SK-N-SH (cell line): ENCODE measurements at regions not wholly inside any gene's neighbourhood (a gene's known extent, or its start where the extent isn't known, plus 50 kb on each side); places are given as distances from the start of the nearest gene placed in this dataset.

Experiments
- CTCF ChIA-PET: fragments of 300-600, 350-600 bp; formaldehyde crosslinking; extraction: SDS; loops from one replicate; lab custom pipeline; 2021; lab: Yijun Ruan, JAX
- POLR2A ChIA-PET: fragments of 350-600 bp; sonication (Branson Sonifier 250); formaldehyde crosslinking; extraction: SDS; loops from one replicate; lab custom pipeline; 2020; ENCODE audit warnings: antibody characterized with exemption, inconsistent platforms; lab: Yijun Ruan, JAX
- DNase-seq: peaks from one replicate; pipeline ENCODE4 v3.0.0; 2012
- H2AFZ ChIP-seq: fragments of 200-600 bp; sonication (generic); 2 replicates; pipeline ENCODE4 v1.8.1; 2016; ENCODE audit warnings: antibody characterized with exemption, mild to moderate bottlenecking, low read depth
- H3F3A ChIP-seq: fragments of 200-600 bp; sonication (generic); replicated peaks from 2 replicates; pipeline ENCODE3; 2016; ENCODE audit warnings: antibody characterized with exemption, mild to moderate bottlenecking; ENCODE audit not compliant: insufficient read depth
- H3K27ac ChIP-seq, 2 experiments: fragments of 200-500 bp in 1 of 2; fragments of 200-600 bp in 1 of 2; sonication (Bioruptor generic) in 1 of 2; sonication (generic), shearing (Covaris generic) in 1 of 2; 2 replicates each; pipeline versions ENCODE4 v1.5.1 to v1.6.1; 2014 to 2016; ENCODE audit warnings: low read depth in 2 of 2, inconsistent platforms in 1 of 2, low read length in 1 of 2, mild to moderate bottlenecking in 1 of 2, mixed read lengths in 1 of 2
- H3K27me3 ChIP-seq: fragments of 200-600 bp; sonication (generic), shearing (Covaris generic); 2 replicates; pipeline ENCODE4 v1.6.1; 2016; ENCODE audit warnings: mixed run types; ENCODE audit not compliant: insufficient read depth
- H3K36me3 ChIP-seq, 2 experiments: fragments of 200-500 bp in 1 of 2; fragments of 200-600 bp in 1 of 2; sonication (Bioruptor generic) in 1 of 2; sonication (generic) in 1 of 2; replicated peaks in 1 of 2; 2 replicates each; pipeline versions ENCODE3 to v1.5.1; 2014 to 2016; ENCODE audit warnings: low read length in 1 of 2, mild to moderate bottlenecking in 1 of 2; ENCODE audit not compliant: insufficient read depth in 2 of 2, control insufficient read depth in 1 of 2
- H3K4me1 ChIP-seq, 2 experiments: fragments of 200-500 bp in 1 of 2; fragments of 200-600 bp in 1 of 2; sonication (Bioruptor generic) in 1 of 2; sonication (generic), shearing (Covaris generic) in 1 of 2; 2 replicates each; pipeline versions ENCODE4 v1.5.1 to v1.6.1; 2014 to 2016; ENCODE audit warnings: low read depth in 1 of 2, low read length in 1 of 2, mixed run types in 1 of 2; ENCODE audit not compliant: insufficient read depth in 2 of 2, control insufficient read depth in 1 of 2
- H3K4me2 ChIP-seq: fragments of 200-600 bp; sonication (generic), shearing (Covaris generic); 2 replicates; pipeline ENCODE4 v1.6.1; 2017; ENCODE audit warnings: mixed run types
- H3K4me3 ChIP-seq, 2 experiments: fragments of 200-500 bp in 1 of 2; fragments of 200-600 bp in 1 of 2; sonication (Bioruptor generic) in 1 of 2; sonication (generic), shearing (Covaris generic) in 1 of 2; 2 replicates each; pipeline versions ENCODE4 v1.5.1 to v1.8.1; 2014 to 2016; ENCODE audit warnings: low read depth in 2 of 2, inconsistent platforms in 1 of 2, low read length in 1 of 2, mild to moderate bottlenecking in 1 of 2, mixed read lengths in 1 of 2, moderate library complexity in 1 of 2
- H3K79me2 ChIP-seq: fragments of 200-600 bp; sonication (generic); 2 replicates; pipeline ENCODE4 v1.8.1; 2017; ENCODE audit warnings: mild to moderate bottlenecking; ENCODE audit not compliant: insufficient read depth
- H3K9ac ChIP-seq: fragments of 200-600 bp; sonication (generic); 2 replicates; pipeline ENCODE4 v1.6.1; 2017; ENCODE audit warnings: mixed run types
- H3K9me2 ChIP-seq: fragments of 200-600 bp; sonication (generic); 2 replicates; pipeline ENCODE4 v1.6.1; 2017; ENCODE audit warnings: mixed run types
- H3K9me3 ChIP-seq: fragments of 200-600 bp; sonication (generic); 2 replicates; pipeline ENCODE4 v1.6.1; 2017; ENCODE audit warnings: mixed run types, mild to moderate bottlenecking, moderate library complexity
- H4K20me1 ChIP-seq: fragments of 200-600 bp; sonication (generic); 2 replicates; pipeline ENCODE4 v1.6.1; 2017; ENCODE audit warnings: mild to moderate bottlenecking, mixed run types; ENCODE audit not compliant: insufficient read depth
- CHD2 ChIP-seq: fragments of 150-350 bp; IDR thresholded peaks from 2 replicates; pipeline ENCODE4 v1.6.1; 2018; ENCODE audit warnings: low read length; ENCODE audit not compliant: partially characterized antibody
- CTCF ChIP-seq: fragments of 200-600 bp; sonication (generic); IDR thresholded peaks from 2 replicates; pipeline ENCODE4 v1.6.1; 2017; ENCODE audit warnings: antibody characterized with exemption, mild to moderate bottlenecking, moderate library complexity
- ELF1 ChIP-seq: IDR thresholded peaks from 2 replicates; pipeline ENCODE4 v1.4.0; 2012
- EP300 ChIP-seq, 2 experiments: IDR thresholded peaks; 2 replicates each; pipeline versions ENCODE4 v1.4.0 to v1.6.1; 2012; ENCODE audit warnings: borderline replicate concordance in 1 of 2, low read depth in 1 of 2, low read length in 1 of 2
- EZH2phosphoT487 ChIP-seq: fragments of 200-600 bp; sonication (generic); IDR thresholded peaks from 2 replicates; pipeline ENCODE4 v1.6.1; 2017; ENCODE audit warnings: low read depth, mixed run types, mild to moderate bottlenecking, antibody characterized with exemption, moderate library complexity, borderline replicate concordance
- FOSL2 ChIP-seq: IDR thresholded peaks from 2 replicates; pipeline ENCODE4 v1.4.0; 2012; ENCODE audit warnings: low read depth, mild to moderate bottlenecking, moderate library complexity, borderline replicate concordance
- FOXJ3 ChIP-seq: sonication (generic); formaldehyde crosslinking; IDR thresholded peaks from 2 replicates; pipeline ENCODE4 v1.5.1; 2020; ENCODE audit warnings: mild to moderate bottlenecking, missing genetic modification reagents
- GABPA ChIP-seq: IDR thresholded peaks from 2 replicates; pipeline ENCODE4 v1.4.0; 2012; ENCODE audit warnings: low read depth, mild to moderate bottlenecking
- MAX ChIP-seq: IDR thresholded peaks from 2 replicates; pipeline ENCODE4 v1.4.0; 2012; ENCODE audit warnings: low read depth
- MEF2A ChIP-seq: IDR thresholded peaks from 2 replicates; pipeline ENCODE4 v1.4.0; 2012; ENCODE audit warnings: low read depth, borderline replicate concordance
- MXI1 ChIP-seq: IDR thresholded peaks from 2 replicates; pipeline ENCODE4 v1.6.1; 2012; ENCODE audit warnings: mild to moderate bottlenecking, low read depth, low read length, improper control_type of control experiment
- NFIC ChIP-seq: IDR thresholded peaks from 2 replicates; pipeline ENCODE4 v1.4.0; 2012; ENCODE audit warnings: borderline replicate concordance
- PBX3 ChIP-seq: IDR thresholded peaks from 2 replicates; pipeline ENCODE4; 2012
- POLR2AphosphoS5 ChIP-seq: IDR thresholded peaks from 2 replicates; pipeline ENCODE4 v1.6.1; 2012; ENCODE audit warnings: low read depth, low read length
- RAD21 ChIP-seq: IDR thresholded peaks from 2 replicates; pipeline ENCODE4 v1.6.1; 2012; ENCODE audit warnings: mild to moderate bottlenecking, low read length
- RCOR1 ChIP-seq: fragments of 150-350 bp; IDR thresholded peaks from 2 replicates; pipeline ENCODE4 v1.6.1; 2017; ENCODE audit warnings: antibody characterized with exemption, low read length
- RFX5 ChIP-seq: IDR thresholded peaks from 2 replicates; pipeline ENCODE4 v1.6.1; 2012; ENCODE audit warnings: mild to moderate bottlenecking, improper control_type of control experiment, low read length
- RXRA ChIP-seq: IDR thresholded peaks from 2 replicates; pipeline ENCODE4 v1.4.0; 2012; ENCODE audit warnings: low read depth, mild to moderate bottlenecking, borderline replicate concordance
- TAF1 ChIP-seq: IDR thresholded peaks from 2 replicates; pipeline ENCODE4 v1.6.1; 2012; ENCODE audit warnings: low read depth, mild to moderate bottlenecking, low read length, moderate library complexity, borderline replicate concordance
- TEAD4 ChIP-seq: IDR thresholded peaks from 2 replicates; pipeline ENCODE4 v1.4.0; 2012; ENCODE audit warnings: mild to moderate bottlenecking, borderline replicate concordance; ENCODE audit not compliant: insufficient read depth
- YY1 ChIP-seq: IDR thresholded peaks from 2 replicates; pipeline ENCODE4 v1.4.0; 2012; ENCODE audit warnings: low read depth, mild to moderate bottlenecking
- WGBS: methylation state at CpG from one replicate; pipeline ENCODE4 v1.1.6; 2017; ENCODE audit warnings: low lambda C conversion rate; 5-methylcytosine and 5-hydroxymethylcytosine counted together
- TF ChIP-seq, protein P1 (sequence below): fragments of 150-350 bp; IDR thresholded peaks from 2 replicates; pipeline ENCODE4 v1.6.1; 2016; ENCODE audit warnings: mild to moderate bottlenecking, low read depth, low read length

- DNase-seq: no peak
- ChIA-PET CTCF (interaction anchor here (1.0 kb wide), 2 partner anchors 23 to 276 kb away, joined by 3 read pairs; no protein-coding TSS in a partner anchor), POLR2A (no interaction called here)
- Histone ChIP-seq H3K4me2 (no peak overlapping the region), H3F3A (no peaks in the 10 kb centered on the region), H3K4me1 (peaks cover 0 to 14% of the 10 kb centered on the region in 2 experiments; a peak in 2 of 4 replicates), H3K36me3 (no peaks in the 10 kb centered on the region), H3K9me3 (no peaks in the 10 kb centered on the region), H3K27me3 (no peaks in the 10 kb centered on the region), H3K79me2 (no peaks in the 10 kb centered on the region), H3K9me2 (no peaks in the 10 kb centered on the region), H3K9ac (no peak overlapping the region), H4K20me1 (no peaks in the 10 kb centered on the region), H3K27ac (no peak overlapping the region), H2AFZ (no peak overlapping the region), H3K4me3 (no peak overlapping the region)
- WGBS: 80% methylated on average over 3 of the region's 3 CpGs
- TF ChIP-seq RXRA (no peak), EP300 (IDR thresholded peaks at IDR 0.05; ENCODE audit: borderline replicate concordance in 1 of 2, low read depth in 1 of 2, low read length in 1 of 2) (no peak), FOXJ3 (no peak), PBX3 (no peak), EZH2phosphoT487 (no peak), NFIC (no peak), RAD21 (no peak)
These were observed 209.7 kb upstream of the SIX2 start for GRCh38 chr2:45218931-45219339.

DNA sequence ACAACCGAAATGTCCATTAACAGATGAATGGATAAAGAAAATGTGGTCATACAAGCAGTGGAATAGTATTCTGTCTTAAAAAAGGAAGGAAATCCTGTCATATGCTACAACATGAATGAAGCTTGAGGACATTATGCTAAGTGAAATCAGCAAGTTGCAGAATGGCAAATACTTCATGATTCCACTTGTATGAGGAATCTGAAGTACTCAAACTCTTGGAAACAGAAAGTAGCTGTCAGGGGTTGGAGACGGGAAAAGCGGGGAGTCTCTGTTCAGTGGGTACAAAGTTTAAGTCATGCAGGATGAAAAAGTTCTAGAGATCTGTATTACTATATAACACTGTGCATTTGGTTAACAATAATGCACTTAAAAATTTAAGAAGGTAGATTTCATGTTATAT is 209.0 kb upstream of the SIX2 start:
- TF ChIP-seq RXRA (no peak), ELF1 (no peak), MAX (no peak), RCOR1 (no peak), PBX3 (no peak), POLR2AphosphoS5 (no peak), TEAD4 (no peak), YY1 (no peak), CHD2 (no peak), GABPA (no peak), MXI1 (no peak), MEF2A (no peak), CTCF (no peak), RFX5 (no peak), EZH2phosphoT487 (no peak), FOSL2 (no peak), TAF1 (no peak), EP300 (IDR thresholded peaks at IDR 0.05; ENCODE audit: borderline replicate concordance in 1 of 2, low read depth in 1 of 2, low read length in 1 of 2) (no peak)
- TF ChIP-seq, protein P1, sequence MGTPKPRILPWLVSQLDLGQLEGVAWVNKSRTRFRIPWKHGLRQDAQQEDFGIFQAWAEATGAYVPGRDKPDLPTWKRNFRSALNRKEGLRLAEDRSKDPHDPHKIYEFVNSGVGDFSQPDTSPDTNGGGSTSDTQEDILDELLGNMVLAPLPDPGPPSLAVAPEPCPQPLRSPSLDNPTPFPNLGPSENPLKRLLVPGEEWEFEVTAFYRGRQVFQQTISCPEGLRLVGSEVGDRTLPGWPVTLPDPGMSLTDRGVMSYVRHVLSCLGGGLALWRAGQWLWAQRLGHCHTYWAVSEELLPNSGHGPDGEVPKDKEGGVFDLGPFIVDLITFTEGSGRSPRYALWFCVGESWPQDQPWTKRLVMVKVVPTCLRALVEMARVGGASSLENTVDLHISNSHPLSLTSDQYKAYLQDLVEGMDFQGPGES: no peak
- H3K9me3 ChIP-seq: no peaks in the 10 kb centered on the region
- ChIA-PET CTCF (no interaction called here), POLR2A (no interaction called here)
- no peaks in the 10 kb centered on the region for H3K27me3 ChIP-seq
- no peak overlapping the region for H3K4me2 ChIP-seq
- no peaks in the 10 kb centered on the region for H3F3A ChIP-seq
- H3K4me1 ChIP-seq: peaks cover 0 to 14% of the 10 kb centered on the region in 2 experiments; a peak in 2 of 4 replicates
- H3K9me2 ChIP-seq: no peaks in the 10 kb centered on the region
- no peak overlapping the region for H3K27ac ChIP-seq
- H3K79me2 ChIP-seq: no peaks in the 10 kb centered on the region
- DNase-seq: no peak
- no peak overlapping the region for H2AFZ ChIP-seq
- no peak overlapping the region for H3K4me3 ChIP-seq
- no peaks in the 10 kb centered on the region for H3K36me3 ChIP-seq
- WGBS: 72% methylated on average over 3 of the region's 3 CpGs
- no peaks in the 10 kb centered on the region for H4K20me1 ChIP-seq
- H3K9ac ChIP-seq: no peak overlapping the region
